H9 (cell line): ENCODE measurements at regions not wholly inside any gene's neighbourhood (a gene's known extent, or its start where the extent isn't known, plus 50 kb on each side); places are given as distances from the start of the nearest gene placed in this dataset.

Experiments used
- DNase-seq: peaks from one replicate; pipeline ENCODE4 v3.0.0-alpha.2; 2017
- H2AFZ ChIP-seq: one replicate; pipeline ENCODE4 v1.6.1; 2013; ENCODE audit warnings: mild to moderate bottlenecking, low read length, control low read depth, moderate library complexity
- H2AK5ac ChIP-seq: 2 replicates; pipeline ENCODE4 v1.6.1; 2013; ENCODE audit warnings: low read length, control low read depth, mixed read lengths; ENCODE audit not compliant: insufficient read length
- H2BK120ac ChIP-seq: one replicate; pipeline ENCODE4 v1.6.1; 2013; ENCODE audit warnings: low read depth, mild to moderate bottlenecking, low read length, control low read depth, inconsistent platforms; ENCODE audit not compliant: poor library complexity, severe bottlenecking
- H2BK12ac ChIP-seq: 2 replicates; pipeline ENCODE4 v1.6.1; 2013; ENCODE audit warnings: low read length, control low read depth, mixed read lengths, low read depth; ENCODE audit not compliant: insufficient read length
- H2BK15ac ChIP-seq: 2 replicates; pipeline ENCODE4 v1.6.1; 2013; ENCODE audit warnings: low read depth, low read length, control low read depth
- H2BK20ac ChIP-seq: one replicate; pipeline ENCODE4 v1.6.1; 2013; ENCODE audit warnings: low read depth, mild to moderate bottlenecking, low read length, control low read depth, inconsistent platforms; ENCODE audit not compliant: poor library complexity, severe bottlenecking
- H2BK5ac ChIP-seq: 2 replicates; pipeline ENCODE4 v1.6.1; 2013; ENCODE audit warnings: low read length, control low read depth, mixed read lengths; ENCODE audit not compliant: insufficient read length
- H3K14ac ChIP-seq: 2 replicates; pipeline ENCODE4 v1.6.1; 2013; ENCODE audit warnings: low read length, control low read depth; ENCODE audit not compliant: insufficient read depth
- H3K18ac ChIP-seq: 2 replicates; pipeline ENCODE4 v1.6.1; 2013; ENCODE audit warnings: low read depth, mild to moderate bottlenecking, mixed read lengths, low read length, control low read depth; ENCODE audit not compliant: insufficient read length
- H3K23ac ChIP-seq: 2 replicates; pipeline ENCODE4 v1.6.1; 2013; ENCODE audit warnings: low read length, control low read depth, mixed read lengths, low read depth; ENCODE audit not compliant: insufficient read length
- H3K23me2 ChIP-seq: 2 replicates; pipeline ENCODE4 v1.6.1; 2013; ENCODE audit warnings: low read depth, mild to moderate bottlenecking, mixed read lengths, low read length, control low read depth; ENCODE audit not compliant: insufficient read length, poor library complexity, severe bottlenecking
- H3K27ac ChIP-seq: 2 replicates; pipeline ENCODE4 v1.5.1; 2013; ENCODE audit warnings: low read length, control low read depth, mixed read lengths, low read depth; ENCODE audit not compliant: insufficient read length
- H3K27me3 ChIP-seq: 2 replicates; pipeline ENCODE4 v1.6.1; 2013; ENCODE audit warnings: low read length, control low read depth, inconsistent platforms; ENCODE audit not compliant: insufficient read depth
- H3K4ac ChIP-seq: 2 replicates; pipeline ENCODE4 v1.6.1; 2013; ENCODE audit warnings: low read depth, mild to moderate bottlenecking, control low read depth, inconsistent platforms, low read length, moderate library complexity
- H3K4me1 ChIP-seq: 2 replicates; pipeline ENCODE4 v1.6.1; 2013; ENCODE audit warnings: low read length, control low read depth, inconsistent platforms; ENCODE audit not compliant: insufficient read depth
- H3K4me2 ChIP-seq: 2 replicates; pipeline ENCODE4 v1.6.1; 2013; ENCODE audit warnings: low read length, control low read depth, mixed read lengths; ENCODE audit not compliant: insufficient read length, insufficient read depth
- H3K56ac ChIP-seq: 2 replicates; pipeline ENCODE4 v1.6.1; 2013; ENCODE audit warnings: low read depth, mild to moderate bottlenecking, mixed read lengths, low read length, control low read depth; ENCODE audit not compliant: insufficient read length
- H3K79me1 ChIP-seq: 2 replicates; pipeline ENCODE4 v1.6.1; 2013; ENCODE audit warnings: low read depth, mild to moderate bottlenecking, moderate library complexity, low read length, control low read depth, inconsistent platforms; ENCODE audit not compliant: insufficient read depth, poor library complexity, severe bottlenecking
- H3K79me2 ChIP-seq: 2 replicates; pipeline ENCODE4 v1.6.1; 2013; ENCODE audit warnings: low read length, control low read depth, inconsistent platforms; ENCODE audit not compliant: insufficient read depth
- H3K9ac ChIP-seq: 2 replicates; pipeline ENCODE4 v1.6.1; 2013; ENCODE audit warnings: low read length, control low read depth, mixed read lengths; ENCODE audit not compliant: insufficient read length; ENCODE audit errors: extremely low read depth
- H3K9me3 ChIP-seq: one replicate; pipeline ENCODE4 v1.6.1; 2013; ENCODE audit warnings: low read depth, low read length, inconsistent platforms; ENCODE audit not compliant: control insufficient read depth
- H3T11ph ChIP-seq: one replicate; pipeline ENCODE4 v1.6.1; 2013; ENCODE audit warnings: mild to moderate bottlenecking, low read length, control low read depth, inconsistent platforms
- H4K20me1 ChIP-seq: one replicate; pipeline ENCODE4 v1.6.1; 2013; ENCODE audit not compliant: control insufficient read depth, insufficient read length, insufficient read depth
- H4K5ac ChIP-seq: 2 replicates; pipeline ENCODE4 v1.6.1; 2013; ENCODE audit warnings: low read depth, mild to moderate bottlenecking, mixed read lengths, low read length, control low read depth; ENCODE audit not compliant: insufficient read length
- H4K8ac ChIP-seq: replicated peaks from 2 replicates; pipeline ENCODE4 v1.6.1; 2013; ENCODE audit warnings: low read length, control low read depth, mixed read lengths, low read depth; ENCODE audit not compliant: insufficient read length
- H4K91ac ChIP-seq: 2 replicates; pipeline ENCODE4 v1.6.1; 2013; ENCODE audit warnings: low read depth, mild to moderate bottlenecking, moderate library complexity, mixed read lengths, low read length, control low read depth; ENCODE audit not compliant: insufficient read length
- H3K27ac Mint-ChIP-seq, 3 experiments: 2 replicates in 2 of 3; 3 replicates in 1 of 3; pipeline ENCODE4 v1.8.0; 2020 to 2021; ENCODE audit warnings: mixed read lengths in 3 of 3, mild to moderate bottlenecking in 1 of 3, moderate library complexity in 1 of 3
- H3K27me3 Mint-ChIP-seq: 2 replicates; pipeline ENCODE4 v1.8.0; 2021; ENCODE audit warnings: low read depth, mild to moderate bottlenecking, moderate library complexity, mixed read lengths
- H3K36me3 Mint-ChIP-seq, 3 experiments: 2 replicates in 2 of 3; 3 replicates in 1 of 3; pipeline ENCODE4 v1.8.0; 2020 to 2021; ENCODE audit warnings: low read depth in 3 of 3, mixed read lengths in 3 of 3; ENCODE audit not compliant: insufficient read depth in 1 of 3
- H3K4me1 Mint-ChIP-seq, 2 experiments: 2 replicates each; pipeline ENCODE4 v1.8.0; 2020; ENCODE audit warnings: mixed read lengths in 2 of 2
- H3K4me3 Mint-ChIP-seq, 2 experiments: 2 replicates in 1 of 2; 3 replicates in 1 of 2; pipeline ENCODE4 v1.8.0; 2020 to 2021; ENCODE audit warnings: mild to moderate bottlenecking in 2 of 2, mixed read lengths in 2 of 2, moderate library complexity in 1 of 2
- H3K9me3 Mint-ChIP-seq, 2 experiments: 2 replicates in 1 of 2; 3 replicates in 1 of 2; pipeline ENCODE4 v1.8.0; 2020; ENCODE audit warnings: mild to moderate bottlenecking in 2 of 2, mixed read lengths in 2 of 2, moderate library complexity in 1 of 2
- WGBS: extraction: QIAGEN DNeasy Blood & Tissue Kit; methylation state at CpG from one replicate; pipeline ENCODE4 v1.1.7; 2013; ENCODE audit warnings: missing lambda C conversion rate, low lambda C conversion rate, mixed read lengths; ENCODE audit not compliant: insufficient read length; ENCODE audit errors: extremely low coverage; 5-methylcytosine and 5-hydroxymethylcytosine counted together
- TF ChIP-seq, protein P1 (sequence below): fragments of 200-600 bp; sonication (generic); conservative IDR thresholded peaks from 3 replicates; pipeline ENCODE4 v1.8.0; 2021; ENCODE audit warnings: antibody characterized with exemption, mild to moderate bottlenecking

GRCh38 chr5:52560366-52560765, 227.3 kb upstream of the ITGA1 start:
- Histone ChIP-seq H3K27ac (no peak overlapping the region), H3K79me2 (no peaks in the 10 kb centered on the region), H3K56ac (no peak overlapping the region), H3K14ac (no peak overlapping the region), H2BK5ac (no peak overlapping the region), H4K8ac (no peak overlapping the region), H2BK12ac (no peak overlapping the region), H2BK15ac (no peak overlapping the region), H3K18ac (no peak overlapping the region), H3K27me3 (no peaks in the 10 kb centered on the region), H4K5ac (no peak overlapping the region), H3K4ac (no peak overlapping the region), H2AFZ (no peak overlapping the region), H3K4me2 (no peak overlapping the region), H2BK120ac (no peak overlapping the region), H3K23me2 (no peaks in the 10 kb centered on the region), H2BK20ac (no peak overlapping the region), H3K9ac (no peak overlapping the region), H3K79me1 (no peaks in the 10 kb centered on the region), H4K20me1 (no peaks in the 10 kb centered on the region), H3T11ph (no peak overlapping the region), H3K4me1 (no peaks in the 10 kb centered on the region), H3K23ac (no peak overlapping the region), H2AK5ac (no peak overlapping the region), H3K9me3 (no peaks in the 10 kb centered on the region), H4K91ac (no peak overlapping the region)
- Mint-ChIP-seq H3K4me3 (no peak overlapping the region), H3K27me3 (no peaks in the 10 kb centered on the region), H3K4me1 (no peaks in the 10 kb centered on the region), H3K36me3 (no peaks in the 10 kb centered on the region; a peak in 1 of 7 replicates), H3K9me3 (no peaks in the 10 kb centered on the region), H3K27ac (no peak overlapping the region)
- DNase-seq: no peak
- TF ChIP-seq, protein P1, sequence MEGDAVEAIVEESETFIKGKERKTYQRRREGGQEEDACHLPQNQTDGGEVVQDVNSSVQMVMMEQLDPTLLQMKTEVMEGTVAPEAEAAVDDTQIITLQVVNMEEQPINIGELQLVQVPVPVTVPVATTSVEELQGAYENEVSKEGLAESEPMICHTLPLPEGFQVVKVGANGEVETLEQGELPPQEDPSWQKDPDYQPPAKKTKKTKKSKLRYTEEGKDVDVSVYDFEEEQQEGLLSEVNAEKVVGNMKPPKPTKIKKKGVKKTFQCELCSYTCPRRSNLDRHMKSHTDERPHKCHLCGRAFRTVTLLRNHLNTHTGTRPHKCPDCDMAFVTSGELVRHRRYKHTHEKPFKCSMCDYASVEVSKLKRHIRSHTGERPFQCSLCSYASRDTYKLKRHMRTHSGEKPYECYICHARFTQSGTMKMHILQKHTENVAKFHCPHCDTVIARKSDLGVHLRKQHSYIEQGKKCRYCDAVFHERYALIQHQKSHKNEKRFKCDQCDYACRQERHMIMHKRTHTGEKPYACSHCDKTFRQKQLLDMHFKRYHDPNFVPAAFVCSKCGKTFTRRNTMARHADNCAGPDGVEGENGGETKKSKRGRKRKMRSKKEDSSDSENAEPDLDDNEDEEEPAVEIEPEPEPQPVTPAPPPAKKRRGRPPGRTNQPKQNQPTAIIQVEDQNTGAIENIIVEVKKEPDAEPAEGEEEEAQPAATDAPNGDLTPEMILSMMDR: peak; percentile 27; the same call in 2 of the 3 replicates
- no CpG with 5 or more reads among the region's 1 CpG for WGBS
